Neural progenitor cell (in vitro differentiated cells): ENCODE measurements at regions not wholly inside any gene's neighbourhood (a gene's known extent, or its start where the extent isn't known, plus 50 kb on each side); places are given as distances from the start of the nearest gene placed in this dataset.

Source experiments
- EZH2 ChIP-seq: fragments of 200-600 bp; sonication (generic); IDR thresholded peaks from 2 replicates; pipeline ENCODE4 v1.6.1; 2017; ENCODE audit warnings: antibody characterized with exemption, mild to moderate bottlenecking, moderate library complexity
- EZH2phosphoT487 ChIP-seq: fragments of 200-600 bp; sonication (generic); IDR thresholded peaks from 2 replicates; pipeline ENCODE4 v1.6.1; 2017; ENCODE audit warnings: antibody characterized with exemption
- TF ChIP-seq, protein P1 (sequence below): fragments of 200-600 bp; sonication (generic); IDR thresholded peaks from 2 replicates; pipeline ENCODE4 v1.5.1; 2017; ENCODE audit warnings: antibody characterized with exemption, mild to moderate bottlenecking

DNA sequence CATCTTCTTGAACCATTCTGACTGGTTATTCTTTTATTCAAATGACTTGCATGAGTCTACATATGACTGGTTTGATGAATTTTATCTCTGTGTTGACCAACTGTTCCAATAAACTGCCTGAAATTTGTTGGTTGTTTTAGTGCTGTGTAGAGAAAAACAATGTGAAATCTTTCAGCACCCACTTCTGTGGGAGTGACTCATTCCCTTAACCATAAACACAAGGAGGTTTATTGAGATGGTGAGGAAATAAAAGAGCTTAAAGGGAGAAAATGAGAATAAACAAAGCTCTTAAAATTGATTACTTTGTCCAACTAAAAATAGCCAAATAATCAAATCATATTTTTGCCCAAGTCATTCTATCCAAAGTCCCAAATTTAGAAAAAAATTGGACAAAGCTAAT lies 341.1 kb downstream of the TGFB2 start:
- TF ChIP-seq EZH2 (no peak), EZH2phosphoT487 (no peak)
- TF ChIP-seq, protein P1, sequence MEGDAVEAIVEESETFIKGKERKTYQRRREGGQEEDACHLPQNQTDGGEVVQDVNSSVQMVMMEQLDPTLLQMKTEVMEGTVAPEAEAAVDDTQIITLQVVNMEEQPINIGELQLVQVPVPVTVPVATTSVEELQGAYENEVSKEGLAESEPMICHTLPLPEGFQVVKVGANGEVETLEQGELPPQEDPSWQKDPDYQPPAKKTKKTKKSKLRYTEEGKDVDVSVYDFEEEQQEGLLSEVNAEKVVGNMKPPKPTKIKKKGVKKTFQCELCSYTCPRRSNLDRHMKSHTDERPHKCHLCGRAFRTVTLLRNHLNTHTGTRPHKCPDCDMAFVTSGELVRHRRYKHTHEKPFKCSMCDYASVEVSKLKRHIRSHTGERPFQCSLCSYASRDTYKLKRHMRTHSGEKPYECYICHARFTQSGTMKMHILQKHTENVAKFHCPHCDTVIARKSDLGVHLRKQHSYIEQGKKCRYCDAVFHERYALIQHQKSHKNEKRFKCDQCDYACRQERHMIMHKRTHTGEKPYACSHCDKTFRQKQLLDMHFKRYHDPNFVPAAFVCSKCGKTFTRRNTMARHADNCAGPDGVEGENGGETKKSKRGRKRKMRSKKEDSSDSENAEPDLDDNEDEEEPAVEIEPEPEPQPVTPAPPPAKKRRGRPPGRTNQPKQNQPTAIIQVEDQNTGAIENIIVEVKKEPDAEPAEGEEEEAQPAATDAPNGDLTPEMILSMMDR = no peak
